WERI-Rb-1 (cell line): ENCODE measurements at regions not wholly inside any gene's neighbourhood (a gene's known extent, or its start where the extent isn't known, plus 50 kb on each side); places are given as distances from the start of the nearest gene placed in this dataset.

Experiments used
- DNase-seq: peaks from one replicate; pipeline ENCODE4 v3.0.0-alpha.2; 2020
- H3K27ac ChIP-seq: fragments of 250-450 bp; sonication (Bioruptor Pico); 2 replicates; pipeline ENCODE4 v1.5.1; 2020; ENCODE audit warnings: mild to moderate bottlenecking, moderate library complexity
- H3K27me3 ChIP-seq: fragments of 250-450 bp; sonication (Bioruptor Pico); 2 replicates; pipeline ENCODE4 v1.5.1; 2021; ENCODE audit warnings: mild to moderate bottlenecking, low read depth, moderate library complexity; ENCODE audit not compliant: insufficient read depth, severe bottlenecking
- H3K36me3 ChIP-seq: fragments of 250-450 bp; sonication (Bioruptor Pico); 2 replicates; pipeline ENCODE4 v1.5.1; 2020; ENCODE audit warnings: mild to moderate bottlenecking, moderate library complexity
- H3K4me3 ChIP-seq: 2 replicates; pipeline ENCODE4 v1.5.1; 2011; ENCODE audit warnings: low read depth, mild to moderate bottlenecking, control low read depth, low read length
- H3K9me3 ChIP-seq: fragments of 250-450 bp; sonication (Bioruptor Pico); 2 replicates; pipeline ENCODE4 v1.5.1; 2021; ENCODE audit warnings: mild to moderate bottlenecking, moderate library complexity; ENCODE audit not compliant: severe bottlenecking
- CTCF ChIP-seq: IDR thresholded peaks from 2 replicates; pipeline ENCODE4 v1.5.1; 2011; ENCODE audit warnings: low read depth, mild to moderate bottlenecking, control low read depth, inconsistent platforms, low read length

- no peaks in the 10 kb centered on the region for H3K36me3 ChIP-seq
- no peak for TF ChIP-seq CTCF
- H3K9me3 ChIP-seq = no peaks in the 10 kb centered on the region
- H3K4me3 ChIP-seq = no peak overlapping the region
- no peak for DNase-seq
- no peaks in the 10 kb centered on the region for H3K27me3 ChIP-seq
- no peak overlapping the region for H3K27ac ChIP-seq
Observed at GRCh38 chr11:70715166-70715951, 317.0 kb downstream of the CTTN start.

- Histone ChIP-seq H3K4me3 (no peak overlapping the region), H3K9me3 (no peaks in the 10 kb centered on the region), H3K27me3 (no peaks in the 10 kb centered on the region), H3K27ac (no peak overlapping the region), H3K36me3 (no peaks in the 10 kb centered on the region)
- TF ChIP-seq CTCF = no peak
- no peak for DNase-seq
Observed at GRCh38 chr11:70716216-70716615, 317.9 kb downstream of the CTTN start.

DNA sequence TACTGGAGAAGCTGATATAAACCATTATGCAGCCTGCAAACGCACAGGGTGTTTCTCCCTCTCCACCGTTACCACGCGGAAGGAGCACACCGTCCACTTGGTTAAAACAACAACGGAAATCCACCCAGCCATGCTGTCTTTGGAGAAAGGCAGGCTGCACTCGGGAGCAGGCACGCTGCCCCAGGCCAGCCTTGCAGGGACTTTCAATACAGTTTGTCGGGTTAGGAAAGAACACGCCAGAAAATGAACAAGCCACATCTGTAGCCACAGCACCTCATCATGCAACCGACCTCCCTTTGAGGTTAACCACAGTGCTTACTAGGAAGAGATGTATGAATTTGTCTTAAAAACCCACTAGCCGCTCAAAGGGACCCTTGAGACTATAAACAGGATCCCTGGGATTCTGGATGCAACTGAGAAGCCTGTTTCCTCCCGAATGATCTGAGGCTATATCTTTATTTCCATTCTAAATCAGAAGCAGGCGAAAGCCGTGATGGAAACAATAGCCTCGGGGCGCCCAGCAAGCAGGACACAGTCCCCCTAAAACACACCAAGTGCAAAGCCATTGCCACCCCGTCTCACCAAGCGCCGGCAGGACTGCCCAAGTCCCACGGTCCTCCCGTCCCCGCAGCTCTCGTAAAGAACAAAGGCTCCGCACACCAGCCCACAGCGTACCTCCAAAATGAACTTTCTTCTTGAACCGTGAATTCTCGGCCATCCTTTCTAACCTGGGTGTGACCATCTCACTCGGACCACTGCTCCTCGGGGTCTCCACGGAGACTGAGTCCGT is 318.9 kb downstream of the CTTN start:
- no peak for DNase-seq
- no peaks in the 10 kb centered on the region for H3K9me3 ChIP-seq
- no peaks in the 10 kb centered on the region for H3K27me3 ChIP-seq
- no peak overlapping the region for H3K27ac ChIP-seq
- no peaks in the 10 kb centered on the region for H3K36me3 ChIP-seq
- no peak overlapping the region for H3K4me3 ChIP-seq
- no peak for TF ChIP-seq CTCF

- no peak for DNase-seq
- no peak overlapping the region for H3K4me3 ChIP-seq
- H3K9me3 ChIP-seq = no peaks in the 10 kb centered on the region
- no peak overlapping the region for H3K27ac ChIP-seq
- no peaks in the 10 kb centered on the region for H3K36me3 ChIP-seq
- no peak for TF ChIP-seq CTCF
- H3K27me3 ChIP-seq = no peaks in the 10 kb centered on the region
Observed at GRCh38 chr11:70717936-70718595, 319.7 kb downstream of the CTTN start.

DNA sequence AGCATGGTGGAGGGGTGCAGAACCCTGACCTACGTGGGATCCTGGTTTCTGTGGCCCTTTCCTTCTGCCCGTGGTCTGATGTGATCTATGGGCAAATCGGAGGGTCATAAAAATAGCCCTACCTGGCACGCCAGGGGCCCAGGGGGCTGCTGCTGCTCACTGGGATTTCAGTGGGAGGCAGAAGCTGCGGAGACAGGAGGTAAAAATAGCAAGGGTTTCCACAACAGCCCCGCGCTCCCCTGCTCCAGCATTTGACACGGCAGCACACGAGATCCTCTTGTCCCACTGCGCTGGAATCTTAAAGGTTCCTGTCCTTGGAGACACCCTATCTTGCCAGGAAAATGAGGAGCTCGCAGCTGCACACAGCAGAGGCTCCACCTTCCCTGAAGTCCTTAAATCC is 321.2 kb downstream of the CTTN start:
- Histone ChIP-seq H3K27ac (no peak overlapping the region), H3K27me3 (no peaks in the 10 kb centered on the region)

More for the DNA sequence above, 321.2 kb downstream of the CTTN start:
- Histone ChIP-seq H3K36me3 (no peaks in the 10 kb centered on the region), H3K4me3 (no peak overlapping the region), H3K9me3 (no peaks in the 10 kb centered on the region)
- TF ChIP-seq CTCF = no peak
- no peak for DNase-seq
